Stimulated activated effector memory CD8-positive, alpha-beta T cell treated with anti-CD3 and anti-CD28 coated beads, Interleukin-12 subunit alpha, Interleukin-12 subunit beta, amount 100 ng/mL, for 72 hours (primary cell): ENCODE measurements at regions not wholly inside any gene's neighbourhood (a gene's known extent, or its start where the extent isn't known, plus 50 kb on each side); places are given as distances from the start of the nearest gene placed in this dataset.
"Not testable (repeated sequence)": the region's sequence is repeated elsewhere in the genome, so short reads cannot be mapped to it uniquely, and the experiment has no call there.

Experiments
- ATAC-seq: fragments of 150-1000 bp; cut with Tn5 transposase; 2 replicates; pipeline ENCODE4 v1.10.0; 2021
- DNase-seq, 2 donors: peaks; one replicate each; pipeline ENCODE4 v3.0.0; 2021 to 2022; ENCODE audit warnings: low spot score in 2 of 2
- H3K27ac Mint-ChIP-seq: one replicate; pipeline ENCODE4 v1.8.0; 2022; ENCODE audit warnings: mild to moderate bottlenecking, mixed read lengths
- H3K36me3 Mint-ChIP-seq: one replicate; pipeline ENCODE4 v1.8.0; 2022; ENCODE audit warnings: mild to moderate bottlenecking, mixed read lengths
- H3K4me1 Mint-ChIP-seq: one replicate; pipeline ENCODE4 v1.8.0; 2022; ENCODE audit warnings: mixed read lengths
- H3K4me3 Mint-ChIP-seq: one replicate; pipeline ENCODE4 v1.8.0; 2022; ENCODE audit warnings: mild to moderate bottlenecking, mixed read lengths
- H3K9me3 Mint-ChIP-seq: one replicate; pipeline ENCODE4 v1.8.0; 2022; ENCODE audit warnings: mixed read lengths

- no peak for ATAC-seq
- Mint-ChIP-seq H3K4me3 (no peak overlapping the region), H3K36me3 (no peaks in the 10 kb centered on the region), H3K4me1 (no peaks in the 10 kb centered on the region), H3K27ac (no peak overlapping the region), H3K9me3 (peaks cover 9% of the 10 kb centered on the region)
- no peak for DNase-seq
Measured at GRCh38 chr22:48410536-48410935, 1417.1 kb downstream of the BRD1 start.

GRCh38 chr22:48407256-48407955 lies 1420.3 kb downstream of the BRD1 start:
- no peaks in the 10 kb centered on the region for H3K4me1 Mint-ChIP-seq
- DNase-seq (no peak), ATAC-seq (no peak)
- no peak overlapping the region for H3K27ac Mint-ChIP-seq
- no peaks in the 10 kb centered on the region for H3K36me3 Mint-ChIP-seq
- H3K9me3 Mint-ChIP-seq: peaks cover 9% of the 10 kb centered on the region
- no peak overlapping the region for H3K4me3 Mint-ChIP-seq

- Mint-ChIP-seq H3K9me3 (peaks cover 9% of the 10 kb centered on the region), H3K4me3 (no peak overlapping the region), H3K4me1 (no peaks in the 10 kb centered on the region), H3K36me3 (no peaks in the 10 kb centered on the region), H3K27ac (no peak overlapping the region)
- no peak for DNase-seq
- ATAC-seq: no peak
Measured at GRCh38 chr22:48406161-48406560, 1421.5 kb downstream of the BRD1 start.

- Mint-ChIP-seq H3K4me3 (no peak overlapping the region), H3K36me3 (no peaks in the 10 kb centered on the region), H3K27ac (no peak overlapping the region), H3K9me3 (peaks cover 9% of the 10 kb centered on the region), H3K4me1 (no peaks in the 10 kb centered on the region)
- ATAC-seq (no peak), DNase-seq (no peak)
Measured at GRCh38 chr22:48405741-48406140, 1421.9 kb downstream of the BRD1 start.

GRCh38 chr22:48404801-48405447 lies 1422.7 kb downstream of the BRD1 start:
- Mint-ChIP-seq H3K4me3 (no peak overlapping the region), H3K9me3 (peaks cover 9% of the 10 kb centered on the region), H3K36me3 (no peaks in the 10 kb centered on the region), H3K27ac (no peak overlapping the region), H3K4me1 (no peaks in the 10 kb centered on the region)
- DNase-seq (no peak), ATAC-seq (no peak)

- no peaks in the 10 kb centered on the region for H3K36me3 Mint-ChIP-seq
- DNase-seq (no peak), ATAC-seq (no peak)
- peaks cover 9% of the 10 kb centered on the region for H3K9me3 Mint-ChIP-seq
- H3K27ac Mint-ChIP-seq: no peak overlapping the region
- H3K4me3 Mint-ChIP-seq: no peak overlapping the region
- H3K4me1 Mint-ChIP-seq: no peaks in the 10 kb centered on the region
Measured at GRCh38 chr22:48403521-48404403, 1423.9 kb downstream of the BRD1 start.

- Mint-ChIP-seq H3K36me3 (no peaks in the 10 kb centered on the region), H3K4me3 (no peak overlapping the region), H3K27ac (no peak overlapping the region), H3K4me1 (no peaks in the 10 kb centered on the region), H3K9me3 (peaks cover 2% of the 10 kb centered on the region)
- ATAC-seq (peak; percentile 27), DNase-seq (no peak)
Measured at GRCh38 chr22:48402591-48403031, 1425.1 kb downstream of the BRD1 start.

- H3K4me1 Mint-ChIP-seq, H3K9me3 Mint-ChIP-seq, H3K4me3 Mint-ChIP-seq, ATAC-seq, H3K27ac Mint-ChIP-seq, DNase-seq, H3K36me3 Mint-ChIP-seq: not testable (repeated sequence)
Measured at GRCh38 chr22:48401523-48401922, 1426.2 kb downstream of the BRD1 start.

- ATAC-seq: no peak
Measured at GRCh38 chr22:48398181-48398905, 1429.3 kb downstream of the BRD1 start.

GRCh38 chr22:48397531-48398180 lies 1430.0 kb downstream of the BRD1 start:
- no peak for ATAC-seq

More at GRCh38 chr22:48398181-48398905, 1429.3 kb downstream of the BRD1 start:
- no peaks in the 10 kb centered on the region for H3K36me3 Mint-ChIP-seq
- DNase-seq: no peak
- no peak overlapping the region for H3K27ac Mint-ChIP-seq
- no peaks in the 10 kb centered on the region for H3K4me1 Mint-ChIP-seq
- H3K9me3 Mint-ChIP-seq: no peaks in the 10 kb centered on the region
- no peak overlapping the region for H3K4me3 Mint-ChIP-seq

GRCh38 chr22:48396785-48397530 lies 1430.7 kb downstream of the BRD1 start:
- DNase-seq: no peak
- no peak overlapping the region for H3K27ac Mint-ChIP-seq
- no peaks in the 10 kb centered on the region for H3K9me3 Mint-ChIP-seq
- no peaks in the 10 kb centered on the region for H3K4me1 Mint-ChIP-seq
- ATAC-seq: peak; percentile 12
- H3K4me3 Mint-ChIP-seq: no peak overlapping the region
- H3K36me3 Mint-ChIP-seq: no peaks in the 10 kb centered on the region

More at GRCh38 chr22:48397531-48398180, 1430.0 kb downstream of the BRD1 start:
- DNase-seq: no peak
- Mint-ChIP-seq H3K4me3 (no peak overlapping the region), H3K4me1 (no peaks in the 10 kb centered on the region), H3K27ac (no peak overlapping the region), H3K36me3 (no peaks in the 10 kb centered on the region), H3K9me3 (no peaks in the 10 kb centered on the region)

- no peak overlapping the region for H3K4me3 Mint-ChIP-seq
- H3K27ac Mint-ChIP-seq: no peak overlapping the region
- ATAC-seq (no peak), DNase-seq (no peak)
- H3K36me3 Mint-ChIP-seq: no peaks in the 10 kb centered on the region
- H3K9me3 Mint-ChIP-seq: no peaks in the 10 kb centered on the region
- no peaks in the 10 kb centered on the region for H3K4me1 Mint-ChIP-seq
Measured at GRCh38 chr22:48396091-48396784, 1431.4 kb downstream of the BRD1 start.

GRCh38 chr22:48395201-48395600 lies 1432.5 kb downstream of the BRD1 start:
- no peaks in the 10 kb centered on the region for H3K9me3 Mint-ChIP-seq
- no peaks in the 10 kb centered on the region for H3K36me3 Mint-ChIP-seq
- H3K4me1 Mint-ChIP-seq: no peaks in the 10 kb centered on the region
- DNase-seq (no peak), ATAC-seq (no peak)
- no peak overlapping the region for H3K27ac Mint-ChIP-seq
- H3K4me3 Mint-ChIP-seq: no peak overlapping the region
